ENCODE measurements at regions not wholly inside any gene's neighbourhood (a gene's known extent, or its start where the extent isn't known, plus 50 kb on each side); places are given as distances from the start of the nearest gene placed in this dataset.
"Not testable (repeated sequence)": the region's sequence is repeated elsewhere in the genome, so short reads cannot be mapped to it uniquely, and the experiment has no call there.

DNA sequence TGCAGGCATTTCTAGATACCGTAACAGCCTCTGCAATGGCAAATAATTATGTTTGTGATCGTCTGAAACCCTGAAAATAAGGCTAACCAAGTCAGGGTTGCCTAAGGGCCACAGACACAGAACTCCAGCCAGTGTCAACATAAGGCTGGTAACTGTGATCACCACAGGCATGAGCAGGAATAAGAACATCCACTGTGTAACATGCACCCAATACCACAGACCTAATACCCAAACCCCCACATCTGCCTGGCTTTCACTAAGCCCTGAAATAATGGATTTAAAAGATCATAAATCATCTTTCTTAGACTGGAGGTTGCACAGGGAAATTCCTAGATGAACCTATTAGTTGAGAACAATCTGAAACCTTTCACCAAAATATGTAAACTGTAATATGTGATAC is 394.5 kb downstream of the NFIB start:
- Mint-ChIP-seq H3K27ac (no peak overlapping the region), H3K36me3 (peaks cover 9% of the 10 kb centered on the region), H3K4me3 (no peak overlapping the region), H3K9me3 (peaks cover 11% of the 10 kb centered on the region), H3K4me1 (peaks cover 38% of the 10 kb centered on the region), H3K27me3 (ENCODE audit: low read depth) (no peaks in the 10 kb centered on the region)
- TF ChIP-seq, protein P1, sequence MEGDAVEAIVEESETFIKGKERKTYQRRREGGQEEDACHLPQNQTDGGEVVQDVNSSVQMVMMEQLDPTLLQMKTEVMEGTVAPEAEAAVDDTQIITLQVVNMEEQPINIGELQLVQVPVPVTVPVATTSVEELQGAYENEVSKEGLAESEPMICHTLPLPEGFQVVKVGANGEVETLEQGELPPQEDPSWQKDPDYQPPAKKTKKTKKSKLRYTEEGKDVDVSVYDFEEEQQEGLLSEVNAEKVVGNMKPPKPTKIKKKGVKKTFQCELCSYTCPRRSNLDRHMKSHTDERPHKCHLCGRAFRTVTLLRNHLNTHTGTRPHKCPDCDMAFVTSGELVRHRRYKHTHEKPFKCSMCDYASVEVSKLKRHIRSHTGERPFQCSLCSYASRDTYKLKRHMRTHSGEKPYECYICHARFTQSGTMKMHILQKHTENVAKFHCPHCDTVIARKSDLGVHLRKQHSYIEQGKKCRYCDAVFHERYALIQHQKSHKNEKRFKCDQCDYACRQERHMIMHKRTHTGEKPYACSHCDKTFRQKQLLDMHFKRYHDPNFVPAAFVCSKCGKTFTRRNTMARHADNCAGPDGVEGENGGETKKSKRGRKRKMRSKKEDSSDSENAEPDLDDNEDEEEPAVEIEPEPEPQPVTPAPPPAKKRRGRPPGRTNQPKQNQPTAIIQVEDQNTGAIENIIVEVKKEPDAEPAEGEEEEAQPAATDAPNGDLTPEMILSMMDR (IDR thresholded peaks at IDR 0.05; ENCODE audit: unreplicated experiment): no peak
- DNase-seq (ENCODE audit: low spot score in 2 of 2, unreplicated experiment in 2 of 2): no peak

DNA sequence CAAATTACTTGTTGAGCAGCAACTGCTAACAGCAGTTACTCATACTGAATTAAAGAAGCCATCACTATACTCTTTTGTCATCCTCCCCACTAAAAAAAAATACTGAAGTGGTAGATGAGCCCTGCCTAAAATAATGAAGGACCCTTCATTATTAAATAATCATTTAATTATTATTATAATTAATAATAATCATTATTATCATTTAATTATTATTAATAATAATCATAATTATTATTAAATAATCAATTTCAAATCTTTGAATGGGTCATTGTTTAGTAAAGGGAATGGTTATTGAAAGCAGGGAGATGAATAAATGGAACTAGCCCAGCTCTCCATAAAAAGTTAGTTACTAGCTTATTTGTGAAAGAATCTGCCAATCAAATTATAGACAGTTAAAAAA is 396.4 kb downstream of the NFIB start:
- no peak overlapping the region for H3K27ac Mint-ChIP-seq
- no peaks in the 10 kb centered on the region for H3K36me3 Mint-ChIP-seq
- H3K4me1 Mint-ChIP-seq: peaks cover 43% of the 10 kb centered on the region
- DNase-seq (ENCODE audit: low spot score in 2 of 2, unreplicated experiment in 2 of 2): no peak
- H3K4me3 Mint-ChIP-seq: no peak overlapping the region
- H3K9me3 Mint-ChIP-seq: no peaks in the 10 kb centered on the region
- no peaks in the 10 kb centered on the region for H3K27me3 Mint-ChIP-seq (ENCODE audit: low read depth)
- TF ChIP-seq, protein P1 (IDR thresholded peaks at IDR 0.05; ENCODE audit: unreplicated experiment): no peak

- DNase-seq (ENCODE audit: low spot score in 2 of 2, unreplicated experiment in 2 of 2): no peak
- peaks cover 55% of the 10 kb centered on the region for H3K4me1 Mint-ChIP-seq
- no peaks in the 10 kb centered on the region for H3K9me3 Mint-ChIP-seq
- no peaks in the 10 kb centered on the region for H3K27me3 Mint-ChIP-seq (ENCODE audit: low read depth)
- TF ChIP-seq, protein P1 (IDR thresholded peaks at IDR 0.05; ENCODE audit: unreplicated experiment): no peak
- peak overlapping the region; percentile 35 for H3K27ac Mint-ChIP-seq
- H3K4me3 Mint-ChIP-seq: no peak overlapping the region
- no peaks in the 10 kb centered on the region for H3K36me3 Mint-ChIP-seq
These were observed 398.2 kb downstream of the NFIB start for GRCh38 chr9:13915591-13916301.

DNA sequence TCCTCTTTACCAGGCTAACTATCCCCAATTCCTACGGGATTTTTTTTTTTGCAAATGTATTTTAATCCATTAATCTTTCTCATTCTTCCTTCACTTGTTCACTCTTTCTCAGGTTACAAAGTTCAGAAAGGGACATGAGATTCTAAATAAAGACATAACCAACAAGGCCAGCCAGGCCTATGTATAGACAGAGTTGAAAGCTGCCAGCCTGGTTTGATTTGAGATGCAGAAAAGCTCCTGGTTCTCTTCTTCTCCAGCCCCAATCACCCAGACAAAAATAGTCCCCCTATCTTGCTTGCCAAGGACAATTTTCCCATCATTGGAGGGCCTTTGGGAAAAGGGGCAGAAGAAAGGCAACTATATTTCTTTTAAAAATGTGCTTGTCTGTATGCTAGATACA is 398.8 kb downstream of the NFIB start:
- Mint-ChIP-seq H3K36me3 (no peaks in the 10 kb centered on the region), H3K27ac (peak overlapping the region; percentile 35), H3K4me1 (peaks cover 54% of the 10 kb centered on the region), H3K27me3 (ENCODE audit: low read depth) (no peaks in the 10 kb centered on the region), H3K4me3 (no peak overlapping the region), H3K9me3 (no peaks in the 10 kb centered on the region)
- DNase-seq (ENCODE audit: low spot score in 2 of 2, unreplicated experiment in 2 of 2): no peak
- TF ChIP-seq, protein P1 (IDR thresholded peaks at IDR 0.05; ENCODE audit: unreplicated experiment): no peak

GRCh38 chr9:13911473-13911872 is 402.5 kb downstream of the NFIB start:
- peaks cover 37% of the 10 kb centered on the region for H3K4me1 Mint-ChIP-seq
- no peaks in the 10 kb centered on the region for H3K27me3 Mint-ChIP-seq (ENCODE audit: low read depth)
- H3K4me3 Mint-ChIP-seq: no peak overlapping the region
- peaks cover 10% of the 10 kb centered on the region for H3K9me3 Mint-ChIP-seq
- TF ChIP-seq, protein P1 (IDR thresholded peaks at IDR 0.05; ENCODE audit: unreplicated experiment): no peak
- DNase-seq (ENCODE audit: low spot score in 2 of 2, unreplicated experiment in 2 of 2): no peak
- peaks cover 6% of the 10 kb centered on the region for H3K36me3 Mint-ChIP-seq
- peak overlapping the region; percentile 78 for H3K27ac Mint-ChIP-seq

- Mint-ChIP-seq H3K9me3 (peaks cover 17% of the 10 kb centered on the region), H3K4me1 (peaks cover 40% of the 10 kb centered on the region)
- DNase-seq (ENCODE audit: low spot score in 2 of 2, unreplicated experiment in 2 of 2); H3K27ac Mint-ChIP-seq; H3K27me3 Mint-ChIP-seq (ENCODE audit: low read depth); H3K4me3 Mint-ChIP-seq; H3K36me3 Mint-ChIP-seq: not testable (repeated sequence)
These were observed 406.1 kb downstream of the NFIB start for GRCh38 chr9:13907842-13908241.
